Vagina (tissue), 2 donors: ENCODE measurements at regions not wholly inside any gene's neighbourhood (a gene's known extent, or its start where the extent isn't known, plus 50 kb on each side); places are given as distances from the start of the nearest gene placed in this dataset. TPM values are rescaled to one million over a fixed set of nuclear protein-coding genes. Genes with fewer than 3 reads are reported as not detected.

ENCODE experiments used
- DNase-seq, 2 donors: peaks; one replicate each; pipeline ENCODE4 v3.0.0-alpha.2; 2017; ENCODE audit errors: extremely low spot score in 2 of 2
- H3K27ac ChIP-seq: fragments of 200-600 bp; sonication (generic); one replicate; pipeline ENCODE4 v1.5.1; 2019
- H3K27me3 ChIP-seq: fragments of 200-600 bp; sonication (generic); one replicate; pipeline ENCODE4 v1.5.1; 2019
- H3K36me3 ChIP-seq, 2 donors: fragments of 200-600 bp; sonication (generic); one replicate each; pipeline ENCODE4 v1.5.1; 2017 to 2019
- H3K4me1 ChIP-seq: fragments of 200-600 bp; sonication (generic); one replicate; pipeline ENCODE4 v1.5.1; 2019
- H3K4me3 ChIP-seq, 2 donors: fragments of 200-600 bp; sonication (generic); 1 replicate in 1 of 2; 2 replicates in 1 of 2; pipeline ENCODE4 v1.5.1; 2016 to 2019
- H3K9me3 ChIP-seq: fragments of 200-600 bp; sonication (generic); one replicate; pipeline ENCODE4 v1.5.1; 2019
- CTCF ChIP-seq, 3 experiments: fragments of 450-650 bp in 2 of 3; fragments of 200-600 bp in 1 of 3; sonication (generic) in 1 of 3; IDR thresholded peaks; one replicate each; pipeline ENCODE4 v1.5.1; 2017 to 2019; ENCODE audit warnings: antibody characterized with exemption in 3 of 3, mild to moderate bottlenecking in 2 of 3, moderate library complexity in 2 of 3
- POLR2A ChIP-seq, 2 donors: fragments of 450-650 bp; IDR thresholded peaks; one replicate each; pipeline ENCODE4 v1.6.1; 2017; ENCODE audit warnings: antibody characterized with exemption in 2 of 2, mild to moderate bottlenecking in 2 of 2, moderate library complexity in 2 of 2
- POLR2AphosphoS5 ChIP-seq, 2 donors: sonication (generic); formaldehyde crosslinking; IDR thresholded peaks; one replicate each; pipeline ENCODE4 v1.9.0; 2017; ENCODE audit warnings: antibody characterized with exemption in 2 of 2, mild to moderate bottlenecking in 2 of 2, low read depth in 1 of 2; ENCODE audit not compliant: insufficient read depth in 1 of 2
- intact Hi-C: fragments of 100-400 bp; cut with DNase I; formaldehyde crosslinking; loops from one replicate; pipeline ENCODE4 v1.15.1; 2023
- small RNA-seq: library from RNA; depleted of rRNA; stranded (forward); fragments of <200 nt; gene quantifications from one replicate; pipeline ENCODE3, GENCODE V24; 2016

GRCh38 chr1:118246646-118247045 lies 61.6 kb upstream of the SPAG17 start:
- no peak overlapping the region for H3K27ac ChIP-seq
- H3K4me1 ChIP-seq, result no peaks in the 10 kb centered on the region
- H3K27me3 ChIP-seq, result no peaks in the 10 kb centered on the region
- no peaks in the 10 kb centered on the region for H3K9me3 ChIP-seq
- H3K4me3 ChIP-seq, result no peak overlapping the region
- no peak for TF ChIP-seq CTCF (IDR thresholded peaks at IDR 0.05)
- no peak for TF ChIP-seq POLR2AphosphoS5 (IDR thresholded peaks at IDR 0.05; ENCODE audit: insufficient read depth in 1 of 2, low read depth in 1 of 2)
- TF ChIP-seq POLR2A (IDR thresholded peaks at IDR 0.05), result no peak
- intact Hi-C loops, result no loop called here
- no peaks in the 10 kb centered on the region for H3K36me3 ChIP-seq
- DNase-seq, result no peak

- TF ChIP-seq POLR2A (IDR thresholded peaks at IDR 0.05) (no peak), POLR2AphosphoS5 (IDR thresholded peaks at IDR 0.05; ENCODE audit: insufficient read depth in 1 of 2, low read depth in 1 of 2) (no peak), CTCF (IDR thresholded peaks at IDR 0.05) (no peak)
- no peaks in the 10 kb centered on the region for H3K36me3 ChIP-seq
- H3K4me3 ChIP-seq, result no peak overlapping the region
- H3K4me1 ChIP-seq, result no peaks in the 10 kb centered on the region
- no peaks in the 10 kb centered on the region for H3K27me3 ChIP-seq
- intact Hi-C loops, result no loop called here
- no peak for DNase-seq
- H3K27ac ChIP-seq, result no peak overlapping the region
- no peaks in the 10 kb centered on the region for H3K9me3 ChIP-seq
Observed at GRCh38 chr1:118244194-118244593, 59.2 kb upstream of the SPAG17 start.

GRCh38 chr1:118243269-118243668 lies 58.2 kb upstream of the SPAG17 start:
- no peak for TF ChIP-seq CTCF (IDR thresholded peaks at IDR 0.05)
- TF ChIP-seq POLR2AphosphoS5 (IDR thresholded peaks at IDR 0.05; ENCODE audit: insufficient read depth in 1 of 2, low read depth in 1 of 2), result no peak
- no peak for TF ChIP-seq POLR2A (IDR thresholded peaks at IDR 0.05)
- DNase-seq, result no peak
- intact Hi-C loops, result no loop called here
- H3K4me1 ChIP-seq, result no peaks in the 10 kb centered on the region
- H3K27ac ChIP-seq, result no peak overlapping the region
- H3K27me3 ChIP-seq, result no peaks in the 10 kb centered on the region
- no peaks in the 10 kb centered on the region for H3K9me3 ChIP-seq
- H3K4me3 ChIP-seq, result no peak overlapping the region
- no peaks in the 10 kb centered on the region for H3K36me3 ChIP-seq

Small RNA genes lying in the stretch of these regions (small RNA-seq; reads per million reads assigned to genes)
- not detected for gene RNA5SP56
